B cell (primary cell): ENCODE measurements at regions not wholly inside any gene's neighbourhood (a gene's known extent, or its start where the extent isn't known, plus 50 kb on each side); places are given as distances from the start of the nearest gene placed in this dataset.

ENCODE experiments used
- ATAC-seq: fragments of 200-7000 bp; cut with Tn5 transposase; one replicate; pipeline ENCODE4 v1.10.0; 2021; ENCODE audit warnings: low read depth, mild to moderate bottlenecking, moderate number of reproducible peaks, moderate library complexity
- CTCF ChIA-PET: fragments of 350-600 bp; sonication (Branson Sonifier 250); formaldehyde crosslinking; loops from one replicate; lab custom pipeline; 2021; ENCODE audit warnings: antibody characterized with exemption, inconsistent platforms; lab: Charles Lee
- POLR2A ChIA-PET: fragments of 350-600 bp; sonication (Branson Sonifier 250); formaldehyde crosslinking; loops from one replicate; lab custom pipeline; 2021; ENCODE audit warnings: antibody characterized with exemption; lab: Charles Lee
- DNase-seq: peaks from one replicate; pipeline ENCODE4 v3.0.0; 2013
- H2AFZ ChIP-seq: 2 replicates; pipeline ENCODE4 v1.6.1; 2012; ENCODE audit warnings: mild to moderate bottlenecking, low read depth, low read length; ENCODE audit not compliant: insufficient read depth, poor library complexity, severe bottlenecking
- H3K27ac ChIP-seq, 2 donors: 1 replicate in 1 of 2; 2 replicates in 1 of 2; pipeline ENCODE4 v1.5.1; 2012 to 2013; ENCODE audit warnings: low read length in 2 of 2, mild to moderate bottlenecking in 2 of 2, moderate library complexity in 1 of 2
- H3K27me3 ChIP-seq, 4 experiments: fragments of 200-600 bp in 1 of 4; sonication (generic) in 1 of 4; replicated peaks in 1 of 4; 1 replicate in 2 of 4; 2 replicates in 2 of 4; pipeline versions ENCODE4 v1.6.1 to v1.7.0; 2013 to 2016; ENCODE audit warnings: low read length in 3 of 4, mild to moderate bottlenecking in 2 of 4, mixed read lengths in 1 of 4, moderate library complexity in 1 of 4; ENCODE audit not compliant: insufficient read depth in 4 of 4, control insufficient read depth in 3 of 4; ENCODE audit errors: control extremely low read depth in 1 of 4
- H3K36me3 ChIP-seq, 2 experiments: replicated peaks in 1 of 2; 1 replicate in 1 of 2; 2 replicates in 1 of 2; pipeline versions ENCODE4 v1.6.1 to v1.7.1; 2013; ENCODE audit warnings: low read length in 1 of 2; ENCODE audit not compliant: insufficient read depth in 2 of 2, control insufficient read depth in 1 of 2; ENCODE audit errors: control extremely low read depth in 1 of 2, extremely low read depth in 1 of 2
- H3K4me1 ChIP-seq, 2 donors: fragments of 200-600 bp in 1 of 2; sonication (generic) in 1 of 2; 1 replicate in 1 of 2; 2 replicates in 1 of 2; pipeline versions ENCODE4 v1.5.1 to v1.6.1; 2013 to 2017; ENCODE audit warnings: low read length in 2 of 2; ENCODE audit not compliant: control insufficient read depth in 2 of 2, insufficient read depth in 2 of 2
- H3K4me2 ChIP-seq: replicated peaks from 2 replicates; pipeline ENCODE3; 2012; ENCODE audit warnings: mild to moderate bottlenecking, low read depth, low read length; ENCODE audit not compliant: poor library complexity, severe bottlenecking
- H3K4me3 ChIP-seq, 5 experiments: fragments of 200-600 bp in 1 of 5; sonication (generic) in 1 of 5; 1 replicate in 3 of 5; 2 replicates in 2 of 5; pipeline versions ENCODE4 v1.5.1 to v1.7.0; 2011 to 2016; ENCODE audit warnings: low read length in 4 of 5, mild to moderate bottlenecking in 4 of 5, low read depth in 2 of 5, control low read depth in 1 of 5, moderate library complexity in 1 of 5; ENCODE audit not compliant: insufficient read depth in 1 of 5; ENCODE audit errors: control extremely low read depth in 1 of 5, extremely low read depth in 1 of 5
- H3K79me2 ChIP-seq: fragments of 200-600 bp; sonication (generic); one replicate; pipeline ENCODE4 v1.6.0; 2016; ENCODE audit warnings: low read length; ENCODE audit not compliant: control insufficient read depth, insufficient read depth
- H3K9ac ChIP-seq: fragments of 200-600 bp; sonication (generic); 2 replicates; pipeline ENCODE4 v1.6.1; 2017; ENCODE audit warnings: mild to moderate bottlenecking, low read length, moderate library complexity
- H3K9me3 ChIP-seq, 3 donors: one replicate each; pipeline versions ENCODE4 v1.6.1 to v1.7.1; 2013; ENCODE audit warnings: low read length in 2 of 3; ENCODE audit not compliant: control insufficient read depth in 2 of 3, insufficient read depth in 1 of 3; ENCODE audit errors: control extremely low read depth in 1 of 3
- H4K20me1 ChIP-seq: 2 replicates; pipeline ENCODE4 v1.6.0; 2012; ENCODE audit warnings: mild to moderate bottlenecking, low read length; ENCODE audit not compliant: insufficient read depth, control insufficient read depth, poor library complexity, severe bottlenecking
- H3K27ac Mint-ChIP-seq: one replicate; pipeline ENCODE4 v1.8.0; 2021; ENCODE audit warnings: mixed read lengths
- H3K27me3 Mint-ChIP-seq: one replicate; pipeline ENCODE4 v1.8.0; 2021; ENCODE audit warnings: mixed read lengths
- H3K4me1 Mint-ChIP-seq: one replicate; pipeline ENCODE4 v1.8.0; 2021; ENCODE audit warnings: mixed read lengths
- H3K4me3 Mint-ChIP-seq: one replicate; pipeline ENCODE4 v1.8.0; 2021; ENCODE audit warnings: mixed read lengths
- H3K9me3 Mint-ChIP-seq: one replicate; pipeline ENCODE4 v1.8.0; 2022; ENCODE audit warnings: mixed read lengths; ENCODE audit not compliant: insufficient read depth
- EZH2 ChIP-seq: IDR thresholded peaks from 2 replicates; pipeline ENCODE4 v1.6.1; 2012; ENCODE audit warnings: borderline replicate concordance, low read depth, mild to moderate bottlenecking, moderate library complexity, low read length; ENCODE audit not compliant: insufficient read depth, poor library complexity, severe bottlenecking
- WGBS: methylation state at CpG from one replicate; pipeline ENCODE4 v1.1.5; 2013; ENCODE audit warnings: missing lambda C conversion rate; ENCODE audit not compliant: insufficient coverage; 5-methylcytosine and 5-hydroxymethylcytosine counted together
- intact Hi-C: fragments of 100-400 bp; cut with micrococcal nuclease; formaldehyde crosslinking; loops from one replicate; pipeline ENCODE4 v1.10.0; 2022
- TF ChIP-seq, protein P1 (sequence below): fragments of 200-600 bp; IDR thresholded peaks from one replicate; pipeline ENCODE4 v1.8.0; 2022; ENCODE audit warnings: antibody characterized with exemption, mild to moderate bottlenecking

DNA sequence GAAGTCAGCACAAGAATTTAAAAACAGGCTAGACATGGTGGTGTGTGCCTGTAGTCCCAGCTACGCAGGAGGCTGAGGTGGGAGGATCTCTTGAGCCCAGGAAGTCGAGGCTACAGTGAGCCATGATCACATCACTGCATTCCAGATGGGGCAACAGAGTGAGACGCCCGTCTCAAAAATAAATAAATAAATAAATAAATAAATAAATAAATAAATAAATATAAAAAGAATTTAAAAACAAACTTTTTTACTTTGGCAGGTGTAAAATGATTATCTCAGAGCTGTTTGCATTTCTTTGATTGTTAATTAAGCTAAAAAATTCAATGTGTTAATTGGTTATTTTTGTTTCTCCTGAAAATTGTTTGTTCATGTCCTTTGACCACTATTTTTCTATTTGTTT is 97.5 kb upstream of the RPS6KA3 start:
- ATAC-seq (no peak), DNase-seq (no peak)
- no peak overlapping the region for H3K4me3 Mint-ChIP-seq
- TF ChIP-seq, protein P1, sequence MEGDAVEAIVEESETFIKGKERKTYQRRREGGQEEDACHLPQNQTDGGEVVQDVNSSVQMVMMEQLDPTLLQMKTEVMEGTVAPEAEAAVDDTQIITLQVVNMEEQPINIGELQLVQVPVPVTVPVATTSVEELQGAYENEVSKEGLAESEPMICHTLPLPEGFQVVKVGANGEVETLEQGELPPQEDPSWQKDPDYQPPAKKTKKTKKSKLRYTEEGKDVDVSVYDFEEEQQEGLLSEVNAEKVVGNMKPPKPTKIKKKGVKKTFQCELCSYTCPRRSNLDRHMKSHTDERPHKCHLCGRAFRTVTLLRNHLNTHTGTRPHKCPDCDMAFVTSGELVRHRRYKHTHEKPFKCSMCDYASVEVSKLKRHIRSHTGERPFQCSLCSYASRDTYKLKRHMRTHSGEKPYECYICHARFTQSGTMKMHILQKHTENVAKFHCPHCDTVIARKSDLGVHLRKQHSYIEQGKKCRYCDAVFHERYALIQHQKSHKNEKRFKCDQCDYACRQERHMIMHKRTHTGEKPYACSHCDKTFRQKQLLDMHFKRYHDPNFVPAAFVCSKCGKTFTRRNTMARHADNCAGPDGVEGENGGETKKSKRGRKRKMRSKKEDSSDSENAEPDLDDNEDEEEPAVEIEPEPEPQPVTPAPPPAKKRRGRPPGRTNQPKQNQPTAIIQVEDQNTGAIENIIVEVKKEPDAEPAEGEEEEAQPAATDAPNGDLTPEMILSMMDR, result no peak
- no peak for TF ChIP-seq EZH2
- no CpG with 5 or more reads among the region's 4 CpGs for WGBS
- no peaks in the 10 kb centered on the region for H3K4me1 ChIP-seq
- no peak overlapping the region for H2AFZ ChIP-seq
- intact Hi-C loops, result no loop called here
- H3K27ac ChIP-seq, result no peak overlapping the region
- POLR2A ChIA-PET, result no interaction called here
- H3K4me1 Mint-ChIP-seq, result no peaks in the 10 kb centered on the region
- CTCF ChIA-PET, result no interaction called here
- H3K27me3 ChIP-seq, result no peaks in the 10 kb centered on the region
- H3K27ac Mint-ChIP-seq, result no peak overlapping the region
- no peak overlapping the region for H3K4me3 ChIP-seq
- no peak overlapping the region for H3K9ac ChIP-seq
- H3K36me3 ChIP-seq, result no peaks in the 10 kb centered on the region
- peaks cover 2% of the 10 kb centered on the region for H3K27me3 Mint-ChIP-seq
- H4K20me1 ChIP-seq, result no peaks in the 10 kb centered on the region
- H3K79me2 ChIP-seq, result no peaks in the 10 kb centered on the region
- H3K9me3 Mint-ChIP-seq, result no peaks in the 10 kb centered on the region
- H3K4me2 ChIP-seq, result no peak overlapping the region
- H3K9me3 ChIP-seq, result no peaks in the 10 kb centered on the region

DNA sequence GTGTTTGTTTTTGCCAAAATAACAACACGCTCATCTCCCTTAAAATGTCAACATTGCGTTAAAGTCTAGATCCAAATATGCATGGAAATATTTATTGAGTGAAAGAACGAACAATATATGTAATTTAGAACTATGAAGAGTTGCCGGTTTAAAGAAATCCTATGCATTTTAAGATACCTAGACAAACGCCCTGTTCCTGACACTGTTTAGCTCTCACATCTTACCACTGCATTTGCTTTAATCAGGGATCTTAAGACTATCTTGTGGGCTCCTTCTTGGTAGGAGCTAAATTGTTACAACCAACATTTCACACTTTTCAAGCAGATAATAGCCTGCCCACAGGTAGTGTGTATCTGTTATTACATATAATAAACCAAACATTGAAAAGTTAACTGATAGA is 96.6 kb upstream of the RPS6KA3 start:
- no peaks in the 10 kb centered on the region for H3K79me2 ChIP-seq
- WGBS, result no CpG with 5 or more reads among the region's 5 CpGs
- H3K27me3 Mint-ChIP-seq, result peaks cover 2% of the 10 kb centered on the region
- ATAC-seq (no peak), DNase-seq (no peak)
- H3K4me1 Mint-ChIP-seq, result no peaks in the 10 kb centered on the region
- H3K27me3 ChIP-seq, result no peaks in the 10 kb centered on the region
- no peaks in the 10 kb centered on the region for H4K20me1 ChIP-seq
- H3K9me3 Mint-ChIP-seq, result no peaks in the 10 kb centered on the region
- no peak overlapping the region for H3K27ac Mint-ChIP-seq
- intact Hi-C loops, result no loop called here
- H3K4me3 Mint-ChIP-seq, result no peak overlapping the region
- H3K4me2 ChIP-seq, result no peak overlapping the region
- no peaks in the 10 kb centered on the region for H3K36me3 ChIP-seq
- no peaks in the 10 kb centered on the region for H3K4me1 ChIP-seq
- H3K27ac ChIP-seq, result no peak overlapping the region
- H3K9me3 ChIP-seq, result no peaks in the 10 kb centered on the region
- POLR2A ChIA-PET, result no interaction called here
- H3K4me3 ChIP-seq, result no peak overlapping the region
- H2AFZ ChIP-seq, result no peak overlapping the region
- no peak overlapping the region for H3K9ac ChIP-seq
- CTCF ChIA-PET, result no interaction called here
- TF ChIP-seq EZH2, result no peak
- TF ChIP-seq, protein P1, result no peak
